OCI-LY3 (cell line): ENCODE measurements at regions not wholly inside any gene's neighbourhood (a gene's known extent, or its start where the extent isn't known, plus 50 kb on each side); places are given as distances from the start of the nearest gene placed in this dataset.

ENCODE experiments used
- H2AFZ ChIP-seq: fragments of 200-600, 300-600 bp; shearing (Covaris generic); 2 replicates; pipeline ENCODE4 v1.6.0; 2014; ENCODE audit warnings: antibody characterized with exemption, low read depth, low read length
- H3K27ac ChIP-seq: fragments of 200-600, 300-600 bp; sonication (generic); 2 replicates; pipeline ENCODE4 v1.5.1; 2014; ENCODE audit warnings: mild to moderate bottlenecking, low read length, moderate library complexity, mixed read lengths
- H3K27me3 ChIP-seq: fragments of 200-600, 300-600 bp; sonication (generic); 2 replicates; pipeline ENCODE4 v1.6.1; 2014; ENCODE audit warnings: low read depth, low read length, mixed read lengths
- H3K36me3 ChIP-seq: fragments of 200-600, 300-600 bp; sonication (generic); replicated peaks from 2 replicates; pipeline ENCODE3; 2014; ENCODE audit warnings: low read depth, low read length, mixed read lengths
- H3K4me1 ChIP-seq: fragments of 300-600, 200-600 bp; sonication (generic); 2 replicates; pipeline ENCODE4 v1.6.1; 2014; ENCODE audit warnings: low read length, mixed read lengths
- H3K4me2 ChIP-seq: fragments of 200-600, 300-600 bp; sonication (generic); 2 replicates; pipeline ENCODE4 v1.6.1; 2014; ENCODE audit warnings: low read length, mixed read lengths
- H3K4me3 ChIP-seq: fragments of 300-600, 200-600 bp; sonication (generic); 2 replicates; pipeline ENCODE4 v1.5.1; 2014; ENCODE audit warnings: antibody characterized with exemption, mild to moderate bottlenecking, low read length, moderate library complexity
- H3K79me2 ChIP-seq: fragments of 300-600, 200-600 bp; shearing (Covaris generic); 2 replicates; pipeline ENCODE4 v1.6.1; 2014; ENCODE audit warnings: mild to moderate bottlenecking, low read length, mixed read lengths
- H3K9ac ChIP-seq: fragments of 300-600, 200-600 bp; shearing (Covaris generic); 2 replicates; pipeline ENCODE4 v1.6.0; 2014; ENCODE audit warnings: mild to moderate bottlenecking, low read length, moderate library complexity
- H3K9me3 ChIP-seq: fragments of 200-600, 300-600 bp; shearing (Covaris generic); 2 replicates; pipeline ENCODE4 v1.6.1; 2014; ENCODE audit warnings: low read length, mixed read lengths; ENCODE audit not compliant: insufficient read depth
- H4K20me1 ChIP-seq: fragments of 200-600, 300-600 bp; sonication (generic); 2 replicates; pipeline ENCODE4 v1.6.1; 2016; ENCODE audit warnings: low read length, mixed read lengths; ENCODE audit not compliant: insufficient read depth
- CTCF ChIP-seq: fragments of 200-600, 300-600 bp; sonication (generic); IDR thresholded peaks from 2 replicates; pipeline ENCODE4 v1.5.1; 2014; ENCODE audit warnings: antibody characterized with exemption, low read length, low read depth
- EZH2phosphoT487 ChIP-seq: fragments of 200-600 bp; shearing (Covaris generic); IDR thresholded peaks from 2 replicates; pipeline ENCODE4 v1.6.1; 2018; ENCODE audit warnings: antibody characterized with exemption, mixed run types, low read depth

GRCh38 chr14:94700336-94700735 lies 69.6 kb downstream of the GSC start:
- H3K9ac ChIP-seq: no peak overlapping the region
- TF ChIP-seq CTCF (no peak), EZH2phosphoT487 (no peak)
- no peaks in the 10 kb centered on the region for H4K20me1 ChIP-seq
- no peaks in the 10 kb centered on the region for H3K79me2 ChIP-seq
- no peak overlapping the region for H3K4me2 ChIP-seq
- H3K4me3 ChIP-seq: no peak overlapping the region
- H3K4me1 ChIP-seq: no peaks in the 10 kb centered on the region
- H3K36me3 ChIP-seq: no peaks in the 10 kb centered on the region
- H2AFZ ChIP-seq: no peak overlapping the region
- no peak overlapping the region for H3K27ac ChIP-seq
- no peaks in the 10 kb centered on the region for H3K9me3 ChIP-seq
- H3K27me3 ChIP-seq: no peaks in the 10 kb centered on the region

GRCh38 chr14:94699831-94700230 lies 70.1 kb downstream of the GSC start:
- H3K79me2 ChIP-seq: no peaks in the 10 kb centered on the region
- H3K4me3 ChIP-seq: no peak overlapping the region
- no peaks in the 10 kb centered on the region for H3K36me3 ChIP-seq
- H3K9me3 ChIP-seq: no peaks in the 10 kb centered on the region
- H3K4me2 ChIP-seq: no peak overlapping the region
- H3K27me3 ChIP-seq: no peaks in the 10 kb centered on the region
- no peaks in the 10 kb centered on the region for H3K4me1 ChIP-seq
- H4K20me1 ChIP-seq: no peaks in the 10 kb centered on the region
- no peak overlapping the region for H2AFZ ChIP-seq
- TF ChIP-seq EZH2phosphoT487: no peak
- no peak for TF ChIP-seq CTCF
- no peak overlapping the region for H3K27ac ChIP-seq
- no peak overlapping the region for H3K9ac ChIP-seq

- no peak overlapping the region for H3K9ac ChIP-seq
- H3K27ac ChIP-seq: no peak overlapping the region
- H2AFZ ChIP-seq: no peak overlapping the region
- no peaks in the 10 kb centered on the region for H3K9me3 ChIP-seq
- TF ChIP-seq EZH2phosphoT487: no peak
- no peak for TF ChIP-seq CTCF
- H3K79me2 ChIP-seq: no peaks in the 10 kb centered on the region
- H4K20me1 ChIP-seq: no peaks in the 10 kb centered on the region
- H3K4me3 ChIP-seq: no peak overlapping the region
- H3K36me3 ChIP-seq: no peaks in the 10 kb centered on the region
- no peak overlapping the region for H3K4me2 ChIP-seq
- H3K4me1 ChIP-seq: no peaks in the 10 kb centered on the region
- no peaks in the 10 kb centered on the region for H3K27me3 ChIP-seq
These were observed 71.9 kb downstream of the GSC start for GRCh38 chr14:94697773-94698556.

GRCh38 chr14:94696518-94696917 lies 73.4 kb downstream of the GSC start:
- no peaks in the 10 kb centered on the region for H3K4me1 ChIP-seq
- no peaks in the 10 kb centered on the region for H3K9me3 ChIP-seq
- no peak overlapping the region for H3K4me2 ChIP-seq
- H4K20me1 ChIP-seq: no peaks in the 10 kb centered on the region
- H3K9ac ChIP-seq: no peak overlapping the region
- no peak overlapping the region for H2AFZ ChIP-seq
- no peaks in the 10 kb centered on the region for H3K27me3 ChIP-seq
- no peak overlapping the region for H3K4me3 ChIP-seq
- no peak overlapping the region for H3K27ac ChIP-seq
- no peaks in the 10 kb centered on the region for H3K36me3 ChIP-seq
- TF ChIP-seq EZH2phosphoT487: no peak
- no peak for TF ChIP-seq CTCF
- H3K79me2 ChIP-seq: no peaks in the 10 kb centered on the region
